Osteocyte (in vitro differentiated cells): ENCODE measurements at regions not wholly inside any gene's neighbourhood (a gene's known extent, or its start where the extent isn't known, plus 50 kb on each side); places are given as distances from the start of the nearest gene placed in this dataset.

ENCODE experiments used
- DNase-seq: peaks from one replicate; pipeline ENCODE4 v3.0.0; 2021; ENCODE audit warnings: mixed read lengths; ENCODE audit not compliant: unreplicated experiment; ENCODE audit errors: extremely low spot score
- H3K27ac Mint-ChIP-seq: one replicate; pipeline ENCODE4 v1.8.0; 2021; ENCODE audit warnings: mild to moderate bottlenecking, mixed read lengths; ENCODE audit not compliant: unreplicated experiment
- H3K27me3 Mint-ChIP-seq: one replicate; pipeline ENCODE4 v1.8.0; 2021; ENCODE audit warnings: mixed read lengths; ENCODE audit not compliant: unreplicated experiment
- H3K36me3 Mint-ChIP-seq: one replicate; pipeline ENCODE4 v1.8.0; 2021; ENCODE audit warnings: mixed read lengths; ENCODE audit not compliant: unreplicated experiment
- H3K4me1 Mint-ChIP-seq: one replicate; pipeline ENCODE4 v1.8.0; 2021; ENCODE audit warnings: mixed read lengths; ENCODE audit not compliant: unreplicated experiment
- H3K4me3 Mint-ChIP-seq: one replicate; pipeline ENCODE4 v1.8.0; 2021; ENCODE audit warnings: mild to moderate bottlenecking, moderate library complexity, mixed read lengths; ENCODE audit not compliant: unreplicated experiment
- H3K9me3 Mint-ChIP-seq: one replicate; pipeline ENCODE4 v1.8.0; 2021; ENCODE audit warnings: mixed read lengths; ENCODE audit not compliant: unreplicated experiment
- CTCF ChIP-seq: fragments of 200-600 bp; sonication (generic); IDR thresholded peaks from 2 replicates; pipeline ENCODE4 v1.5.0; 2021; ENCODE audit warnings: antibody characterized with exemption, mild to moderate bottlenecking, moderate library complexity

GRCh38 chr13:34458756-34459715, 483.0 kb upstream of the NBEA start:
- TF ChIP-seq CTCF: no peak

DNA sequence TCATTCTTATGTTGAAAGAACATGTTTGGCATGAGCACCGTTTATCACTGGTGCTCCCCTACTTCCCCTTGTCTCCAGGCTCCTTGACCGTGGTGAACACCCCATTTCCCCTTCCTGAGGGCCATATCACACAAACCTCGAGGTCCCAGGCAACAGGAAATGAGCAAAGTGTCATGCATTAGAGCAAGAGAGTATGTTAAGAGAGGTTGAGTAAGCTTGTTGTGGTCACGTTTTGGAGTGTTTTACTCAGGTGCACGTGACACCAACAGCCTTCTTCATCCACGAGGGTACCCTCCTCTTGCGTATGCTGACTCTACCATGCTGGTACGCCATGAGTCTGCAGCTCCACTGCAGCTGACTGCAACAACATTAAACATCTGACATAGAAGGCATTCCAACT, 482.2 kb upstream of the NBEA start:
- H3K27ac Mint-ChIP-seq: no peak overlapping the region
- H3K27me3 Mint-ChIP-seq: no peaks in the 10 kb centered on the region

More at GRCh38 chr13:34458756-34459715, 483.0 kb upstream of the NBEA start:
- H3K4me3 Mint-ChIP-seq: no peak overlapping the region
- no peak overlapping the region for H3K27ac Mint-ChIP-seq
- DNase-seq: no peak
- H3K4me1 Mint-ChIP-seq: peaks cover 16% of the 10 kb centered on the region
- H3K27me3 Mint-ChIP-seq: no peaks in the 10 kb centered on the region
- no peaks in the 10 kb centered on the region for H3K9me3 Mint-ChIP-seq
- H3K36me3 Mint-ChIP-seq: no peaks in the 10 kb centered on the region

DNA sequence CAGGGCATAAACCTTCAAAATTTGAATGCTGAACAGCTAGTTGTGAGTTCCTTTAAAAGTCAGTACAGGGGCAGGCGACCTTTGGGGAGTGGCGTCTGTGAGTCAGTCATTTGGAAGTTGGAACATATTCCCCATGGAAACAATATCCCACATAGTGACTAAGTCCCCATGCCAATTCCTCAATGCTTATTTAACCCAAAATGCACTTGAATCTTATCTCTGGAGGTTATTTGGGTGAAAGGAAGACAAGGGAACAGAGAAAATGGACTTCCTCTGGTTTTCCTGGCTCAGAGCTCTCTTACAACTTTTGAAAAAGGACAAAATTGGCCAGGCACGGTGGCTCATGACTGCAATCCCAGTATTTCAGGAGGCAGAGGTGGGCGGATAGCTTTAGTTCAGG, 479.2 kb upstream of the NBEA start:
- no peaks in the 10 kb centered on the region for H3K27me3 Mint-ChIP-seq
- no peak overlapping the region for H3K4me3 Mint-ChIP-seq
- H3K4me1 Mint-ChIP-seq: peaks cover 16% of the 10 kb centered on the region
- no peaks in the 10 kb centered on the region for H3K9me3 Mint-ChIP-seq
- DNase-seq: no peak
- no peaks in the 10 kb centered on the region for H3K36me3 Mint-ChIP-seq
- TF ChIP-seq CTCF: no peak
- no peak overlapping the region for H3K27ac Mint-ChIP-seq

More for the DNA sequence above, 482.2 kb upstream of the NBEA start:
- H3K9me3 Mint-ChIP-seq: no peaks in the 10 kb centered on the region
- H3K4me1 Mint-ChIP-seq: peaks cover 16% of the 10 kb centered on the region
- no peak for DNase-seq
- no peaks in the 10 kb centered on the region for H3K36me3 Mint-ChIP-seq
- TF ChIP-seq CTCF: no peak
- H3K4me3 Mint-ChIP-seq: no peak overlapping the region

DNA sequence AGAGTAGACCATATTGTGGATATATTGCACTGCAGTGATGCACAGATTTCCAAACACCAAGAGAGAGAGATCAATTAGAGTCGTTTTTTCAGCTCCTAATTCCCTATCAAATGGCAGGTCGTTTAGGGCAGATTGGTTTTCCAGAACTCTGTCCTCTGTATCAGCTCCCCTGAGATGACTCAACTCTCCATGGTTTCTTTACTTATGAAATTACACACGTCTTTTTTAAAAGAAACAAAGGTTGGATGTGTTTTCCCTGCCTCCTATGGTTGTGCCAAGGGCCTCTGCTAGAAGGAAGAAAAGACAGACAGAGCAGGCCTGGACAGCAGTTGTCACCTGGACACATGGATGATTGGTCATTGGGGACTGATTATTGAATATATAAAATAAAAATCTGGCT, 478.1 kb upstream of the NBEA start:
- no peak for TF ChIP-seq CTCF
- Mint-ChIP-seq H3K36me3 (no peaks in the 10 kb centered on the region), H3K9me3 (no peaks in the 10 kb centered on the region), H3K27me3 (no peaks in the 10 kb centered on the region), H3K27ac (no peak overlapping the region), H3K4me1 (peaks cover 13% of the 10 kb centered on the region), H3K4me3 (no peak overlapping the region)
- no peak for DNase-seq

- no peaks in the 10 kb centered on the region for H3K27me3 Mint-ChIP-seq
- DNase-seq: no peak
- H3K4me1 Mint-ChIP-seq: peaks cover 8% of the 10 kb centered on the region
- H3K36me3 Mint-ChIP-seq: no peaks in the 10 kb centered on the region
- no peak overlapping the region for H3K27ac Mint-ChIP-seq
- H3K9me3 Mint-ChIP-seq: no peaks in the 10 kb centered on the region
- no peak for TF ChIP-seq CTCF
- no peak overlapping the region for H3K4me3 Mint-ChIP-seq
Measured at GRCh38 chr13:34465423-34465922, 476.6 kb upstream of the NBEA start.
